Glomerular endothelial cell (primary cell): ENCODE measurements at regions not wholly inside any gene's neighbourhood (a gene's known extent, or its start where the extent isn't known, plus 50 kb on each side); places are given as distances from the start of the nearest gene placed in this dataset.

Experiments
- DNase-seq: peaks from one replicate; pipeline ENCODE4 v3.0.0-alpha.2; 2011; ENCODE audit warnings: low read depth, low spot score; ENCODE audit errors: extremely low read depth

DNA sequence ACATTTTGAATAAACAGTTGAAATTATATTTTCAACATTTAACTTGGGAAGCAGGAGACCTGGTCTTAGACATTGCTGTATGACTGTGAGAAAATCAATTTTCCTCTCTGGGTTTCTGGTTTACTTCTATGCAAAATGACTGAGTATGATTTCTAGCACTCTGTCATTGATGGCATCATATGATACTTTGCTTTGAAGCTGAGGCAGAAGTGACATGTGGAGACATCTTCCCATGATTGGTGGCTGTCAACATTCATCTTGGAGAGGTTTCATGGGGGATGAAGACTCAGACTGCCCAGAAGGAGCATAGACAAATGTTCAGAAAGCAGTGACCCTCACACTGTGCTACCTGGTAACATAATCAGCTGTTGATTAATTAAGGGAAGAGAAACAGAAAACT lies 477.9 kb downstream of the PDCD6IP start:
- no peak for DNase-seq

DNA sequence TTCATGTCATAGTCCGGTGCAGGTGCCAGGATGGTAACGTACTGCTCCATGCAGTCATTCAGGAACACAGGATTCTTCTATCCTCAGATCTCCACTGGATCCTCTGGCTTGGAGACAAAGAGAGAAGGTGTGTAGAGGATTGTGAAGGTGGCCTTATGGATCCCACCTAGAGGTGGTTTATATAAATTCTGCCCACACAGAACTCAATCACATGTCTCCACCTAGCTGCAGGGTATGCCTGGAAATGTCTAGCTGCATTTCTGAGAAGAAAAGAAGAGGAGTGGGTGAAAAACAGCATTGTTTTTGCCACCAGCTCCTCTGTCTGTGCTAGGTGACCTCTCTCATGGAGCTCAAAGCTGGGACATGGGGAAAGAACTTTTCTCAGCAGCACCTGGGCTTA lies 478.7 kb downstream of the PDCD6IP start:
- no peak for DNase-seq

DNA sequence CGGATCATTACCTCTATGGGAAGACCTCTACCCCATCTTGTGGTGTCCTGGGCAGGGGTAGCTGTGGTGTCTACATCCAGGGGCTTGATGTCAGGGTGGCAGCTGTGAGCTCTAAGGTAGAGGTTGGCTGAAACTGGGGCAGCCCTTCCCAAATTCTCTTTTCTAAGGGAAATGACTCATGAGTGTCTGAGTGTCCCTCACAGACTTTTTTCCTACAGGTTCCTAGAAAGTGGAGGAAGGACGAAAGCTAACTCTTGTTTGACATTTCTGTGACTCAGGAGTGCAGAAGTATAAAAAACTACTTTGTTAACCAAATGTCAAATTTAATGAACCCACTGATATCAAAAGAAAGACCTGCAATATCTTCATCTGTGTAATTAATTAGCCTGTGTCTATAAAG lies 481.5 kb downstream of the PDCD6IP start:
- DNase-seq = no peak

DNA sequence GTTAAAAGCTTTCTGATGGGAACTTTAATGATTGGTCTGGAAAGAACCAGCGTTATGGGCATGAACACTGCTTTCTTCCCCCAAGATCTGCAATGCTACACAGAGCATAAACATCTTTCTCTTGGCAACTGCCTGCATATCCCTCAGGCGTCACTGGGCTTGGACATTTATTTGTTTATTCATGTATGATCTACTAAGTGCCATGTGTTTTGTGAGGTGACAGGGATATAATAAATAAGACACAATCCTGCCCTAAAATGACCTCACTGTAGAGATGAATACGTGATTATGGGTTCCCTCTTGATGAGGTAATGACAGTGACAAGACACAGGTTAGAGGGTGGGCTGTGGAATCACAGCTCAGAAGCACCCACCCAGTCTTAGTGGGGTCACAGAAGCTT lies 485.3 kb downstream of the PDCD6IP start:
- no peak for DNase-seq

DNA sequence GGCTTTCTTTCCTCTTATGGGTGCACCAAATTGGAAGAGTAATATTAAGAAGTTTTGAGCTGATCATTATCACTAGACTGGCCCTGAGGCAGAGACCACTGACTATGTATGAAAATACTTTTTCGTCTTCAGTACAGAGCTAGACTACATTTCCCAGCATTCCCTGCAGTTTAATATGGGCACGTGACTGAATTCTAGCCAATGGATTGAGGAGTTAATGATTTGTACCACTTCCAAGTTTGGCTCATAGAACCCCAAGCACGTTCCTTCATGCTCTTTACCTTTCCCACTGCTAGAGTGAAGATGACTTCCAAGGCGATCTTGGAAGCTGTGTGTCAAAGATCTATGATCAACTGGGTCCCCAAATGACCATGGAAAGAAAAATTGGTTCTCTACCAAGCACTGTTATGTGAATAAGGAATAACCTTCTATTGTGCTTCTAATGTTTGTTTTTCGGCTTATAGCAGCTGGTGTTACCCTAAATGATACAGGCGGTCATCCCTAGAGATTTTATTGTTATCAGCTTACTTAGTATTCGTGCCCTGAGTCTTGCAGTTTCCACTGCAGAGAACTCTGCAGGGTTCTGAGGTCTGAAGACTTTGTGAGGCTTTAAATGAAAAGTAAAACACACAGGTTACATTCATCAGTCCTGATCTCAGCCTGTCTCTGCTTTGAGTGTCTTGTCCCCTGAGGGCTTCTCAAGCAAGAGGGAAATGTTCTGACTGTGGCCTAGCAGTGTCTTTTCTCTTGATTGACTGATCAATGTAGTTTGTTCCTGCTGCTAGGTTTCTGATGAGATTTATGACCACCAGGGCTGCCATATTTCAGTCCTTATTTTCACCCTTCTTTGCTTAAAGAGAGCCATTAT lies 486.8 kb downstream of the PDCD6IP start:
- no peak for DNase-seq

DNA sequence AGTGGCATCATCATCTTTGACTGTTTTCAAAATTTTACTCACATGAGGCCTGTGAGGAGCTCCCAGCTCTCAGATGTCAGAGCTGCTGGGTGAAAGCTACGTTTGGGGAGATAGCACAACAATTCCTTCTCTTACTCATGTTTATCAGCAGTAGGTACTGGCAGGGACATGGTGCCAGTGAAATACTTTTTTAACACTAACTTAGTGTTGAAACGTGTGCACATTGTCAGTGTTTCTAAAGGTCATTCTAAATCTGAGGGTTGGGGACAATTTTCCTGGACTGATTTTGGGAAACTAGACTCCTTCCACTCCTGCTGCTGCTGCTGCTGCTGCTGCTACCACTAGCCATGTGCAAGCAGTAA lies 487.4 kb downstream of the PDCD6IP start:
- no peak for DNase-seq

DNA sequence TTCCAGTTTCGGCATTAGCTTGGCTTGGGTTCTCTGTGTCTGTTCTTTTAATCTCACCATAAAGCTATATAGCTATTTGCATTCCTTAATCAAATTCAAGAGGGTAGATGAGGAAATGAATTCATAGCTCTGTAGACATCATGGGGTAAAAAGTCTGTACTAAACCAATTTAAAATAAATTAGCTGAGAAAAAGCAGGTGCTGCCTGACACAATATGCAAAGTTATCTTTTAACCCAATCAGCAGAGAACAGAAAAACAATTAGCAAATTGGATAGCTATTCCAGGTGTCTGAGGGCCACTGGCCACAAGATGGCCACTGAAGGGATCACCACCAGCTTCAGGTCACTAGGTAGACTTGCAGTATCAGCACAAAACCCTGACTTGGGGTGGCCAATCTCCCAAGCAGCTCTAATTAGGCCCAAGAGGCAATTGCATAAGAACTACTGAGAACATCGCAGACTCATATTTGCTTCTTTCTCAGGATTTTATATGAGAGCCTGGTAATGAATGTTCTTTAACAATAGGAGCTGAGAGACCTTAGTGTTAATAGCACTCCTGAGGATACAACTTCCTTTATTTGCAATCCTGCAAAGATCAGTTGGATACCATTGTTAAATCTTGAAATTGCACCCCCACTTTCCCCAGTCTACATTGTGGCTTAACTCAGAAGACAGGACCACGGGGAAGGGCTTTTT lies 494.3 kb downstream of the PDCD6IP start:
- DNase-seq = no peak

DNA sequence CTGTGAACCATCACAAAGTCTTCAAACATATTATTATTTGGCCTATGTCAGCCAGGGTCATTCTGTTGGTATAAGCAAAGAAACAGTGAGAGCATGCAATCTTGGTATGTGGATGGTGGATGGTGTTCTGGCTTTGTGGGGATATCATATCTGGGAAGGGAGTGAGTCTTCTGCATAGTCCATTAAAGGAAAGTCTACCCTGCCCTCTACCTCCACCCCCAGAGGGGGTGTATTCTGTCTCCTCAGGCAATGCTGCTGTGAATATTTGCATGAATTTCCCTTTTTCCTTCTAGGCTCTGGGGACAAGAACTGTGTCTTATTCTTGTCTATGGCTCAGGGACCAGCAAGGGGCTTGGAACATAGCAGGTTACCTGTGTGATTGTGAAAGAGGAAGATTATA lies 495.8 kb downstream of the PDCD6IP start:
- no peak for DNase-seq

DNA sequence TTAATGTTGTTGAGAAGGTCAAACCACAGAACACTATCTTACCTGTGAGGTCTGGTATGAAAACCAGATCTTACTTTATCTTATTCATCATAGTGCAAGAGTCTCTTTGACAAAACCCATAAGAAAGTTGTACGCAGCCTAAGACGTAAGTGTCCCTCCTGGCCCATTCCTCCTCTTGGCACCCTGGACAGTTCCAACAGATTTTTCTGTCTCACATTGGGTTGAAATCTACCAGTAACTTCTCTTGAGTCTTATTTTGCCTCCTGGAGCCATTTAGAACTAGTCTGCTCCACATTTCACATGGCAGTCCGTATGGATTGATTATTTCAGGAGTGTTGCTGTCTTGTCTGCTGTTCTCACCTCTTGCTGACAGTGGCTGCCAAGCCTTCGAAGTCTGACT lies 498.4 kb downstream of the PDCD6IP start:
- DNase-seq = no peak

DNA sequence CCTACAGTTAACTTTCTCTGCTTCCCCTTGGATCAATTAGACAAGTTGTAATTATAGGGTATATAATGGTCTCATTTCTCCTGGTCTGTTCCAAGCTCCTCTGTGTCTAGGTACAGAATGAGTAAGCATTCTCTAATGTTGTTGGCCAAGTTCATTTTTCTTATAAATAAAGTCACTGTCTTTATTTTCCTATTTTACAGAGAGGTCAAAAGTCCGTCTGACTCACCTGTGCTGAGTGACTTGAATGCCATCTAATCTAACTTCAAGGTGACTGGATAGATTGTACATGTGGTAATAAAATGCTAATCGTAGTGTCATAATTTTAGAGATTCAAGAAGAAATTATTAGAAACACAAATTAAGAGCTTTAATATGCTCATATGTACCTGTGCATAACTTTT lies 500.2 kb downstream of the PDCD6IP start:
- DNase-seq = no peak

DNA sequence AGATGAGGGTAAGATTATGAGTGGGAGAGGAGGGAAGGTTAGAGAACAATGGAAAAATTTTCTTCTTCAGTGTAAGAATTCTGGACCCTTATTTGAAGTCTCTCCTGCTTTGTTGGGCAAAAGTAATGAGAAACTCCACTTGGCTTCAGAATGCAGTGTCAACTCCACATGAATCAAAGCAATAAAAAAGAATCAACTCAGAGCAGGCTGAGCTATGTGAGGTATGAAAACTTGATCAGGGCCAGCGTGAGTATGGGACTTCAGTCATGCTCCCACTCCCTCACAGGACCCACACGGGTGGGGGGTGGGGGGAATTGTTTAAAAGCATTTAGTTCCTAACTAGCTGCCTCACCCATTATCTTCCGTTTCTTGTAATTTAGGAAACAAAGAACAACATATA lies 502.2 kb downstream of the PDCD6IP start:
- DNase-seq = no peak

DNA sequence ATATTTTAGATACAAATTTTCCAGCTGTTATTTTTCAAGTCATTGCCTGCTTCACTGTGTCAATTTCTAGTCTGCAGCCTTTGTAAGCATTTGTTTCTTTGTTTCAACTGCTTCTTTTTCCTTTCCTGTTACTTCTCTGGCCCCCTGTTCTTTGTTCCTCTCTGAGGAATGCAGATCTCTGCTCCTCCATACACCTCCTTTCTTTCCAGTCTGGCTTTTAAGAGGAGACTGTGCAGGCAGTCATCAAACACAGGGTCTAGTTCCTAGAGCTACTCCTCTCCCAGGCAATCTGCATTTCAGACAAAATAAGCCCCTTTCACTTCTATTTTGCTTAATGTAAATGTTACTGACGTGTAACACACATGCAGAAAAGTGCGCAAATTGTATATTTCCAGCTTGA lies 502.9 kb downstream of the PDCD6IP start:
- DNase-seq = no peak

DNA sequence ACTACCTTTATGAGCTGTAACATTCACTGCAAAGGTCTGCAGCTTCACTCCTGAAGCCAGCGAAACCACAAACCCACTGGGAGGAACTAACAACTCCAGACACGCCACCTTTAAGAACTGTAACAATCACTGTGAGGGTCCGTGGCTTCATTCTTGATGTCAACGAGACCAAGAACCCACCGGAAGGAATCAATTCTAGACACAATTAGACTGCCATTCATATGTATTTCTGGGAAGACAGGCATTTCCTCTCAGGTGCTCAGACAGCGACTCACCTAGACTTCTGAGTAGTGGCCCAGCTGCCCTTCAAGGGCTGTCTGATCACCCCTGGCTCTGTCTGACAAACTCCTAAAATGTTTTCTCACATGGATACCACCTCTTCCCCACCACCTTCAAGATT lies 506.8 kb downstream of the PDCD6IP start:
- no peak for DNase-seq

DNA sequence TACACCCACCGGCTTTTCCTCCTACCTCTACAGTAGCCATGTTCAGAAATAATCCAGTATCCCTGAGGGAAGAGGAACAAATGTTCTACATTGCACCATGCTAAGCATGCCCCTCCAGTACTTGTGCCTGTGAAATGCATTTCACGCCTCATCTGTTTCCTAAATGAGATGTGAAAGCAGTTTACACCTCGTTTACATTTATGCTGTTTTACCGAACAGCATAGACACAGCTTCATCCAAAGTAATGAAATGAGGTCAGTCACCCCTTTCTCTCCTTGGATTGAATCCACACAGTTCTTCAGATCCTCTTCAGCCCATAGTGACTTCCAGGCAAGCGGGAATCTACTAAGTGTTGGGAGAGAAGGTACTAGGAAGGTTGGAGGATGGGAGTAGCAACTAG lies 514.3 kb downstream of the PDCD6IP start:
- DNase-seq = no peak

DNA sequence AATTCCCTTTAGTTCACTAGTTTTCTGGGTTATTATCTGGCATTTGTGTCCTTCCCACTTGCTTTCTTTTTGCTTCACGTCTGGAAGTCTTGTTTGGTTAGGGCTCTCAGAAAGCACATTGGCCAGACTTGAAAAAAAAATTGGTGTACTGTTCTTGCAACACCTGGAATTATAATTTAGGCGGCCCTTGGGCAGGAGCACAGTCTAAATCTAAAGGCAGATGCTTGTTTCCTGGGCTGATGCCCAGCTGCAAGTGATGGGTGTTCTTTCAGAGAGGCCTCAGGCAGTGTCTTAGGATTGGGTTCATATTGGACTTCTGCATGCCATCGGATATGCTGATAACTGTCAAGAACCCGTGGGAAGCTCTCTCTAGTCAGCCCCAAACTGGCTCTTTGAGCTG lies 521.5 kb downstream of the PDCD6IP start:
- DNase-seq = no peak

DNA sequence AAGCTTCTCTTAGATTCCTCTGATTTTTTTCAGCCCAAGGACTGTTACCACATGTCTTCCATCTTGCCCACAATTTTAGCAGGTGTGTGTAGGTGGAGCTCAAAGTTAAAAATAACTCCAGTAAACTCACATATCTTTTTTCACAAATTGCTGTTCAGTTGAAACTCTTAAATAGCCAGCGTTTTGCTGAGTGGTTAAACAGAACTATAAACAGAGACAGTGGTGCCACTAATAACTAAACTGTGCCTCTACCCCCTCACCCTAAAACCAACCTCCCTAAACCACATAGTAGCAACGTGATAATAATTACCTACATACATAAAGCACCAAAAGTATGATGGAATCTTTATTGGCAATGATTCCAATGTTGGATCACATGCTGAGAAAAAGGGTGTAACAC lies 525.1 kb downstream of the PDCD6IP start:
- no peak for DNase-seq

DNA sequence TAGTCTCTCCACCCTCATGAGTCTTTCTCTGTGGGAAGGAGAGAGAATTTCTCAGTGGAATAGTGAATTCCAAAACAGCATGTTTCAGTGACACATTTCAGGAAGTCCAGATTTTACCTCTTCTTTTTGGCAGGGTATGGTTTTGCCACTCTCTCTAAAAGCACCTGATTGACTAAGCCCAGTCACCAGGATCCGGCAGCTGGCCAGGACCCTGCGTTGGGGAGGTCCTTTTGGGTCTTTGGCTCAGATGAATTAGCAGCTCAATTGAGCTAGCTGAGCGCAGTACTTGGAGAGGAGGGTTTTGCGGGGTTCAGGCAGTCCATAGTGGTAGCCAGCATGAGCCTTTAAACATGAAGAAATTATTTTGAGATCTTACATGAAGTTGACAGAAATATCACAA lies 548.2 kb downstream of the PDCD6IP start:
- no peak for DNase-seq

DNA sequence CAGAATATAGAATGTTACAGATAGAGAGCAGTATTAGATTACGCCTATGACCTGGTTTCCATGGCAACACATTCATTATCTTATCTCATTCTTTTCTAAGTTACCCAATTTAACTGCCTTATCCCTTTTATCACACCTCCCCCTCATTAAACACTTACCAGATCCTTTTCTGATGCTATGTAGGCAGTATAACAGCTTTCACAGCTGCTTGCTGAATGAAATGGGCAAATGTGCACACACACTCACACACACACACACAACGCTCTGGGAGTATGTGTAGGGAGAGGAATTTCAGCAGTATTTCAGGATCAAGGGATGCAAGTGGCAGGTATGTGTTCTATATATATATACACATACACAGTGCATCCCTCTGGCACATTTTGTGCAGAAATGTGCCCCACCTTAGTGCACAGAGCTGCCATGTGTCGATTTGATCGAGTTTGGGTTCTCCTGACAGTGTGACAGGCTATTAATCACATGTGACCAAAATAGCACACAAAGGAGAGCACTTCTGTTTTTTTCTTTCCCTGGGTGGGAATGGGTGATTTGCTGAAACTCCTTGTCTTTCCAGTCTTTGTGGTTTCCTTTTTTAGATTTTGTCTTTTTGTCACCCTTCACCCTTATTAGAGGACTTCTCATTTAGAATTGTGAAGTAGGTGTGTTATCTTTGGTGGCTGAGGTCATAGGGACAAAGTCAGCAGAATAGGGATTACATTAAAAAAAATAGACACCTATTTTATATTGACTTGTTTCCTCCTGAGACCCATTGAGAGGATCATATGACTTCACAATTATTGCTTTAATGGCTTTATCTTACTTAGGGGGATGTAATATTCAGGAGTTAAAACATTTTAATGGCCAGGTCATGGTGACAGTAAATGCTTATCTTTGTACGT lies 553.7 kb downstream of the PDCD6IP start:
- DNase-seq = no peak

DNA sequence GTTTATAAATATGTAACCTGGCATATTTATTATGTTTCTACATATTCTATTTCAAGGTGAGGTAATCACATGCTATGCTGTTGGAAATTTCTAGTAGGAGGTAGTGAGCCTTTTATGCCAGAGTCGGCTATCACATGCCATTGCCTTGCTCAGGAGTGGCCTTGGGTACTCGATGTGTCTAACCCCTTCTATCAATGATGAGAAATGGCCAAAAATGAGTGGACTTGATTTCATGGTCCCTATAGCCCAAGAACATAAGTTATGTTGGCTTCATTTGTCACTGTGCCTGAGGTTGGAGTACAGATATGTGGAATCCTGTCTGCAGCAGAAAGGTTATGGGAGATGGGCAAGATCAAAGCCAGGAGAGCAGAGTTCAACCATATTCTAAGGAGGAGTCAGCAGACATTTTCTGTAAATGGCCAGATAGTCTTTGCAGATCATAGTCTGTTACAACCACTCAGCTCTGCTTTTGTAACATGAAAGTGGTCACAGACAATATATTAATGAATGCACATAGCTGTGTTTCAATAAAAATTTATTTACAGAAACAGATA lies 554.4 kb downstream of the PDCD6IP start:
- no peak for DNase-seq

DNA sequence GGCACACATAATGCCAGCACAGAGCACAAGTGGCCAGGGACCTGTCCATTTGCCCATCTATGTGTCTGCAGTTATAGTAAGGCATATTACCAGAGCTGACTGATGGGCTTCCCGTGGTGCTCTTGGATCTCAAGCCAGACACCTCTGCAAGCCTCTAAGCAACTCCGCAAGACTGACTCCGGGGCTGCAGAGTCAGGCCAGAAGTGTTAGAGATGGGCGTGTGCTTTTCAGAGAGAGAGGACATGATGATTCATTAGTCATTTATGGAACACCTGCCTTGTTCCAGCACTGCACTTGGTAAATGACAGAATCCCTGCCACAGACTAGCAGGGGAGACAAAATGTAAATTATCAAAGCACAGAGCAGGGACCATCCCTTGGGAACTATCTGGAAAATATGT lies 559.0 kb downstream of the PDCD6IP start:
- DNase-seq = no peak

DNA sequence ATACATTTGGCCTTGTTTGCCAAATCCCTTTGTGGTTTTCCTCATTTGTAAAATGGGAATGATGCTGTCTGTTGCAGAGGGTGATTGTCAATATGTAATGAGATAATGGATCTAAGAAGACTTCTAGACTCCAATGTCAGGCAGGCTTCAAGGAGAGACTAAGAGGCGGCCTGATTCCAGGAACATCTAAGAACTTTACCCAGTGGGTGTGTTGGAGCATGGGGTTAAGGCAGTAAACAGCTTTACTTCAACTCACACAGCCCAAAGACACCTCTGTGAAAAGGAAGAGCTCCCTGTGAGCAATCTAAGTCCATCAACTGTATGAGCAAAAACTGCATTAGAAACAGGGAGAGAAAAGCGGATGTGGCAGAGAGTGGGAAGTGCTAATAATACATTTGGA lies 560.6 kb downstream of the PDCD6IP start:
- no peak for DNase-seq
